Prostate gland (tissue), 2 donors: ENCODE measurements at regions not wholly inside any gene's neighbourhood (a gene's known extent, or its start where the extent isn't known, plus 50 kb on each side); places are given as distances from the start of the nearest gene placed in this dataset.

Experiments used
- POLR2A ChIP-seq: fragments of 450-650 bp; IDR thresholded peaks from one replicate; pipeline ENCODE4 v1.6.1; 2016; ENCODE audit warnings: antibody characterized with exemption, mild to moderate bottlenecking
- TF ChIP-seq, protein P1 (sequence below), 4 experiments: fragments of 200-600 bp in 2 of 4; fragments of 450-650 bp in 2 of 4; sonication (generic) in 2 of 4; IDR thresholded peaks; 1 replicate in 3 of 4; 2 replicates in 1 of 4; pipeline ENCODE4 v1.5.1; 2016 to 2019; ENCODE audit warnings: antibody characterized with exemption in 4 of 4, mild to moderate bottlenecking in 2 of 4, moderate library complexity in 2 of 4

DNA sequence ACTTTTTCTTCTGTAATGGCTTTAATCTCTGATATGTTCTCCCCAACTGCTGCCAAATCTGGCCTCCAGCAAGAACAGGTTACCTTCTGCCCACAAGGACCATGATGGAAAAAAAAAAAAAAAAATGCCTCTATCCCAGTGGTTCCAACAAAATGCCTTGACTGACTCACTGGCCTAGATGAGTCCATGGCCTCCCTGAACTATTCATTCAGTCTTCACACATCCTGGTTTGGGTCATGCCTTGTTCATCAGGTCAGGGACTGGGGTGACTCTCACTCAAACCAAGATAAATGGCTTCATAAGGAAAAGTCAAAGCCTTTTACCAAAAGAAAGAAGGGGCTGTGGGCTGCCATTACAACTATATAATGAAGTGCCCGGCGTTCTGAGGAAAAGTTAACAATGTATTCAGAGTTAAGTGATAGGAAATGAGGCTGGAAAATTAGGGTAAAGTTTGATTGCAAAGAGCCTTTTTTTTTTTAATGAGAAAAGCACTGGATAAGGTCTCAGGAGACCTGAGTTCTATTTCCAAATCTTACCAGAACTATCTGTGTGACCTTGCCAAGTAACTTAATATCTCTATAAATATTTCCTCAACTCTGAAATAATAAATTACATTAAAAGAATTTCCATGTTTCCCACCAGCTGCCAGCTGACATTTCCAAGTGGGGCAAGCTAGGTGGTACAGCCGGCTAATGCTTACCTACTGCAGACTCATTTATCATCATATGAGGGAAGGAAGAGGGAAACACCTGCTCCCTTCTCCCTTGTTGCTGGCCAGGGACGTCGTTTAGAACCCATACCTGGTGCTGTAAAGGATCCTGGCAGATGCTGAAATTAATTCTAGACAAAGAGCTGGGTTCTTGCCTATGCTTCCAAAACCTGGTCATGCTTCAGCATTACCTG lies 380.0 kb upstream of the MARCKS start:
- TF ChIP-seq, protein P1, sequence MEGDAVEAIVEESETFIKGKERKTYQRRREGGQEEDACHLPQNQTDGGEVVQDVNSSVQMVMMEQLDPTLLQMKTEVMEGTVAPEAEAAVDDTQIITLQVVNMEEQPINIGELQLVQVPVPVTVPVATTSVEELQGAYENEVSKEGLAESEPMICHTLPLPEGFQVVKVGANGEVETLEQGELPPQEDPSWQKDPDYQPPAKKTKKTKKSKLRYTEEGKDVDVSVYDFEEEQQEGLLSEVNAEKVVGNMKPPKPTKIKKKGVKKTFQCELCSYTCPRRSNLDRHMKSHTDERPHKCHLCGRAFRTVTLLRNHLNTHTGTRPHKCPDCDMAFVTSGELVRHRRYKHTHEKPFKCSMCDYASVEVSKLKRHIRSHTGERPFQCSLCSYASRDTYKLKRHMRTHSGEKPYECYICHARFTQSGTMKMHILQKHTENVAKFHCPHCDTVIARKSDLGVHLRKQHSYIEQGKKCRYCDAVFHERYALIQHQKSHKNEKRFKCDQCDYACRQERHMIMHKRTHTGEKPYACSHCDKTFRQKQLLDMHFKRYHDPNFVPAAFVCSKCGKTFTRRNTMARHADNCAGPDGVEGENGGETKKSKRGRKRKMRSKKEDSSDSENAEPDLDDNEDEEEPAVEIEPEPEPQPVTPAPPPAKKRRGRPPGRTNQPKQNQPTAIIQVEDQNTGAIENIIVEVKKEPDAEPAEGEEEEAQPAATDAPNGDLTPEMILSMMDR (IDR thresholded peaks at IDR 0.05) = no peak
- TF ChIP-seq POLR2A = no peak
